ENCODE measurements at regions not wholly inside any gene's neighbourhood (a gene's known extent, or its start where the extent isn't known, plus 50 kb on each side); places are given as distances from the start of the nearest gene placed in this dataset.

DNA sequence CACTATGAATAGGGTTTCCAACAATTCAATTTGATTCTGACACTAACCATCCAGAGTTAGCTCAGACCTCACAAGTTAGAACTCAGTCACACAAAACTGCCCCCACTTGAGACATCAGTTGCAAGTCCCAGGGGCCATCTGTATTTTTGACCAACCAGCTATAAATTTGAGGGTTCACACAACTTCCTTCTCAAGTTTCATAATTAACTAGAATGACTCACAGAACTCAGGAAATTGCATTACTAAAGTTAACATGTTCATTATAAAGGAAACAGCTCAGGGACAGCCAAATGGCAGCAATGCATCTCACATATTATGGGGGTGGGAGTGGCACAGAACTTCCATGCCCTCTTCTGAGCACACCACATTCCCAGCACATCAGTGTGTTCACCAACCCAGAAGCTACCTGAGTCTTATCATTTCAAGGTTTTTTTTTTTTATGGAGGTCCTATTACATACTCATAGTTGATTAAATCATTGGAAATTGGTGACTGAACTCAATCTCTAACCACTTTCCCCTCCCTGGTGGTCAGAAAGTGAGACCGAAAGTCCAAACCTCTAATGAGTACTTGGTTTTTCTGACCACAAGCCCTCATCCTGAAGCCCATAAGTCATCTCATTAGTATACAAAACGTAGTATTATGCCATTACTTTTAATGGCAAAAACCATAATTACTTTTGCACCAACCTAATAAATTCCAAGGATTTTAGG, 1721.5 kb upstream of the SEL1L start:
- no peak for DNase-seq (ENCODE audit: low spot score in 2 of 2)
- H3K4me3 ChIP-seq (ENCODE audit: low read depth, poor library complexity, severe bottlenecking), result no peak overlapping the region
- intact Hi-C loops (cut with DNase I; ENCODE audit: low total_unique reads), result no loop called here
- 76 to 83% methylated on average over 2 of the region's 2 CpGs for WGBS, 2 donors
- TF ChIP-seq, protein P1, sequence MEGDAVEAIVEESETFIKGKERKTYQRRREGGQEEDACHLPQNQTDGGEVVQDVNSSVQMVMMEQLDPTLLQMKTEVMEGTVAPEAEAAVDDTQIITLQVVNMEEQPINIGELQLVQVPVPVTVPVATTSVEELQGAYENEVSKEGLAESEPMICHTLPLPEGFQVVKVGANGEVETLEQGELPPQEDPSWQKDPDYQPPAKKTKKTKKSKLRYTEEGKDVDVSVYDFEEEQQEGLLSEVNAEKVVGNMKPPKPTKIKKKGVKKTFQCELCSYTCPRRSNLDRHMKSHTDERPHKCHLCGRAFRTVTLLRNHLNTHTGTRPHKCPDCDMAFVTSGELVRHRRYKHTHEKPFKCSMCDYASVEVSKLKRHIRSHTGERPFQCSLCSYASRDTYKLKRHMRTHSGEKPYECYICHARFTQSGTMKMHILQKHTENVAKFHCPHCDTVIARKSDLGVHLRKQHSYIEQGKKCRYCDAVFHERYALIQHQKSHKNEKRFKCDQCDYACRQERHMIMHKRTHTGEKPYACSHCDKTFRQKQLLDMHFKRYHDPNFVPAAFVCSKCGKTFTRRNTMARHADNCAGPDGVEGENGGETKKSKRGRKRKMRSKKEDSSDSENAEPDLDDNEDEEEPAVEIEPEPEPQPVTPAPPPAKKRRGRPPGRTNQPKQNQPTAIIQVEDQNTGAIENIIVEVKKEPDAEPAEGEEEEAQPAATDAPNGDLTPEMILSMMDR (IDR thresholded peaks at IDR 0.05), result no peak
- no peak for TF ChIP-seq POLR2A (IDR thresholded peaks at IDR 0.05)

DNA sequence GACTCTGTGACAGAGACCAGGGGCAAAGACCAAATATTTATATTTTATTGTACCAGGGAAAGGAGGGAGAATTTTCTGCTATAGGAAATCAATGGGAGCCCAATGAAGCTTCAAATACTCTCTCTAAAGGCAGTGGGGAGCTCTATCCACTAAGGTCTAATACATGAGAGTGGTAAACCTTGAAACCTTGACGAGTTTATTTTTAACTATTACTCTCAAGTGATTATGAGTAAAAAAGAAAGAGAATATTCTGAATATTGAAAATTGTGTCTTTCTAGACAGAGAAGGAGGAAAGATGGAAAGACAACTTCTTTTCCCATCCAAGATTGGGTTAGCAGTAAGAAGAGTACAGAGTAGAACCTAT, 1722.1 kb upstream of the SEL1L start:
- no peak for TF ChIP-seq POLR2A (IDR thresholded peaks at IDR 0.05)
- TF ChIP-seq, protein P1 (IDR thresholded peaks at IDR 0.05), result no peak
- WGBS, 2 donors, result 83 to 84% methylated on average over 1 of the region's 1 CpG
- H3K4me3 ChIP-seq (ENCODE audit: low read depth, poor library complexity, severe bottlenecking), result no peak overlapping the region
- intact Hi-C loops (cut with DNase I; ENCODE audit: low total_unique reads), result no loop called here
- DNase-seq (ENCODE audit: low spot score in 2 of 2), result no peak

DNA sequence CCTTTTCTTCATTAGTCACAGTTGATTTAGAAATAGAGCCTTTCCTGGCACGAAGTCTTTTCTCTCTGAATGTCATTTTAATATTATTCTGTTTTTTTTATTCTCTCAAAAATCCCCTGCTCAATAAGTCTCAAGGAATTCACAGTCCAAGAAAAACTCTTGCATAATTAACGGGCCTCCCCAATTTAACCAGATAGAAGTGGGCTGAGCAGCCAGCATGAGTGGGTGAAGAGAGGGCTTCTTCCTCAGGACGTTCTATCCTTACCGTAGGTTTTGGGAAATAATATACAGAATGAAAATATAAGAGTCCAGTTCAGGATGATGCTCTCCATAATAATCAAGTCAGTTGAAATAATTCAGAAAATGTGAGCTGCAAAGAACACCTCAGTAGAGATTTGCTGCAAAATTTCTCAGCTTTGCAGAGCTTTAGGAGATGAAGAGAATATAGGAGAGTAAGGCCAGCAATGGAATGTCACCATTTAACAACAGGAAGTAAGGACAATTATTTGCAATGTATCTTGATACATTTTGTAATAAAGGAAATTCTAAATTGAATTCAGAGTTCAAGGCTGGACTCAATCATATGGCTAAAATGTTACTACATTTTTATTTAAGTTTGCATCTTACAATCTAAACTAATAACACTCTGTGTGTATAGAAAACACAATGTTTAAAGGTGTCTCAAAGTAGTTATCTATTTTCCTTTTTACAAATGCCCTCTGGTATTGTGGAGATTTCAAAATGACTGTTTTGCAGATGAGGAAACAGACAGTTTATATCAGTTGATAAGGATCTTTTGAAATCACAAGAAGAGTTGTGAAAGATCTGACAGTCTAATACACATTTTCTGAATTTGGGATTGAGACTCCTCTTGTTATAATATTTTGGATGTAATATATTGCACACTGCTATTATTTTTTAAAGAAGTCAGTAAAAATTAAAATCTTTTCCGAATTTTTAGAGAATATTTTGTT, 1724.1 kb upstream of the SEL1L start:
- no peak overlapping the region for H3K4me3 ChIP-seq (ENCODE audit: low read depth, poor library complexity, severe bottlenecking)
- WGBS, 2 donors, result 61 to 76% methylated on average over 5 of the region's 5 CpGs
- no peak for DNase-seq (ENCODE audit: low spot score in 2 of 2)
- TF ChIP-seq, protein P1 (IDR thresholded peaks at IDR 0.05), result no peak
- TF ChIP-seq POLR2A (IDR thresholded peaks at IDR 0.05), result no peak
- intact Hi-C loops (cut with DNase I; ENCODE audit: low total_unique reads), result no loop called here

DNA sequence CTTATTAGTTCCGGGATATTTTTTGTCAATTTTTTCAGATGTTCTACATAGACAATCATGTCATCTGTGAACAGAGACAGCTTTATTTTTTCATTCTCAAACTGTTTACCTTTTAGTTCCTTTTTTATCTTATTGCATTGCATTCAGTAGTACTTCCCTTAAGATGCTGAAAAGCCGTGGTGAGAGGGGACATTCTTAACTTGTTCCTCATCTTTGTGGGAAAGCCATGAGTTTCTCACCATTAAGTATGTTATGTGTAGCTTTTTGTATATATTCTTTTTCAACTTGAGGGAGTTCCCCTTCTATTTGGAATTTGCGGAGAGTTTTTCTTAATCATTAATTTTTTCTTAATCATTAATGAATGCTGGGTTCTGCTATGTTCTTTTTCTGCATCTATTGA, 1727.1 kb upstream of the SEL1L start:
- DNase-seq (ENCODE audit: low spot score in 2 of 2), result no peak

DNA sequence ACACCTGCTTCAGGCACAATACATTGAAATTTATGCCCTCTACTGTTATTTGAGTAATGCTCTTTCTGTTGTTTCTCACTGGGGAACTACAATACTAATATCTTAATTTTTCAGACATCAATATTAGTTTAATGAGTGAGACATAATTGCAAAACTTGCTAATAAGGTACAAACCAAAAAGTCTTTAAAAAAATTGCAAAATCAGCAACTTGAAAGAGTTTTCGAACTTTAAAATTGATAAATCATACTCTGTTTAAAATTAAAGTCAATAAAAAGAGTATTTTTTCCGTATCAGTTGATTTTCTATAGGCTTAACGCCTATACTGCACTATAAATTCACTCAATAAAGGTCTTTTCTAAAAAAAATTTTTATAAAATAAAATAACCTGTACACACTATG, 1735.9 kb upstream of the SEL1L start:
- DNase-seq (ENCODE audit: low spot score in 2 of 2), result no peak
- no peak overlapping the region for H3K4me3 ChIP-seq (ENCODE audit: low read depth, poor library complexity, severe bottlenecking)
- intact Hi-C loops (cut with DNase I; ENCODE audit: low total_unique reads), result no loop called here
- TF ChIP-seq POLR2A (IDR thresholded peaks at IDR 0.05), result no peak
- TF ChIP-seq, protein P1 (IDR thresholded peaks at IDR 0.05), result no peak
- 89 to 94% methylated on average over 3 of the region's 3 CpGs for WGBS, 2 donors

More for the DNA sequence above, 1727.1 kb upstream of the SEL1L start:
- WGBS, 2 donors, result 88 to 93% methylated on average over 3 of the region's 3 CpGs
- intact Hi-C loops (cut with DNase I; ENCODE audit: low total_unique reads), result no loop called here
- no peak overlapping the region for H3K4me3 ChIP-seq (ENCODE audit: low read depth, poor library complexity, severe bottlenecking)
- TF ChIP-seq, protein P1 (IDR thresholded peaks at IDR 0.05), result no peak
- no peak for TF ChIP-seq POLR2A (IDR thresholded peaks at IDR 0.05)
